NCI-H2081 (cell line): ENCODE measurements at regions not wholly inside any gene's neighbourhood (a gene's known extent, or its start where the extent isn't known, plus 50 kb on each side); places are given as distances from the start of the nearest gene placed in this dataset.
A peak's percentile ranks its signal among the peaks of the same experiment; 100 is the strongest.
"Not testable (repeated sequence)": the region's sequence is repeated elsewhere in the genome, so short reads cannot be mapped to it uniquely, and the experiment has no call there.

ENCODE experiments used
- DNase-seq, 2 experiments: peaks; one replicate each; lab custom pipeline; 2025; lab: John Stamatoyannopoulos, UW

DNA sequence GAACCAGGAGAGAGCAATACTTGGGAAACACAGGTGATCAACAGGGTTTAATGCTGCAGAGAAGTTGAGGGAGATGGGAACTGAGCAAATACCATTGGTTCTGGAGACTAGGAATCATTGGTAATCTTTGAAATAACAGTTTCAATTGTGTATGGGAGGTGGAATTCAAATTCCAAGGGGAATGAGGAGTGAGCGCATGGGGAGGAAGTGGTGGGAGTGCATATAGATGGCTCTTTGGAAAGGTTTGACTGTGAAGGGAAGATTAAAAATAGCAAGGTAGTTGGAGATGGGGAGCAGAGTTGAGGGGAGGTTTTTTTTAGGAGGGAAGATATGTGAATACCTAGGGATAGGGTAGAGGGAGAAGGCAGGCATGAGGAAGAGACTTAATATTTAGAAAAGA, 51.1 kb upstream of the ROPN1 start:
- DNase-seq, result no peak

DNA sequence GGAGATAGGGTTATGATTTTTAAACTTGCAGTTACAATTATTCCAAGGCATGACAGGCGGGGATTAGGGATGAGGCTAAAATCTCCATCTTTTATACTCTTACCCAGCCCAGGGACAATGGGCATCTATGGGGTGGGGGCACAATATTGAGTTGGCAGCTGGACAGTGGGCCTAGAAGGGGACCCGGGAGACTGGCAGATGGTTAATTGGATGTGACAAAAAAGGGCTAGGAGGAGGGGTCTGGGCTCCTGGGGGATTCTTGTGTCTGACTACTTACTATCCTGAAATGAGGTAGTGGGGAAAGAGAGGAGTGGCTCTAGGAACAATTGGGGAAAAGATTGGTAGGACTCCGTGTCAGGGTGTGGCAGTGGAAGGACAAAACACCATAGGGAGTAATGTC, 53.0 kb upstream of the ROPN1 start:
- no peak for DNase-seq

DNA sequence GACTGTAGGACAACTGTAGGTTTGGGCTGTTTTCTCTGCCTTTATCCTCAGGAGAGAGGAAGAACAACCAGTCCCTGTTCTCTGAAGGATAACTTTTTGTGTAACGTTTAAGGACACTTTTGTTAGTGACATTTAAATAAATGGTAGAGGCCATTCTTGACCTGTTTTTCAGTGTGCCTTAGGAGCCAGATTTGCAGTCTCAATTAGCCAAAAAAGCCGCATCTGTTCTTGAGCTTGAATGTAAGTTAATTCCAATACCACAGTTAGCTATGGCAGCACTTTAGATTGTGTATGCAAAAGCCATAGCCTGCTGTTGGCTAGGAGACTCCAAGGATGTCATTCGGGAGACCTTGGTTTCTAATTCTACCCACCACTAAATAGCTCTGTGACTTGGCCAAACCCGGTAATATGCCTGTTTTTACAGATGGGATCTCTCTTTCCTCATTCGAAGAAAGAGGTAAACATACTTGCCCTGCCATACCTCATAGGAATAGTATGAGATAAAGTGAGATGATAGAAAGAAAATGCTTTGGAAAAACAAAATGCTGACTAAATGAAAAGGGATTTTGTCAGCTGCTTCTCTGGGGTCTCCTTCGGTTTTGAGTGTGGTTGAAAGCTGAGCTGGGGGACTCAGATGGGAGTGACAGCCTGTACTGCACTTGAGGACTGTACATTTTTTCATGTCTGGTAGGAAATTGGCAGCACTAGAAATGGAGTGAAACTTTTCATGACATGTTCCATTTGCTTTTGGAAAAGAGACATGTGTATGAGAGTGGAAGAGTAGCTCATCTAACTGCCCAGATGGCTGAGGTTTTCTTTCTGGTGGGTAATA, 57.3 kb upstream of the ROPN1 start:
- DNase-seq, result no peak

DNA sequence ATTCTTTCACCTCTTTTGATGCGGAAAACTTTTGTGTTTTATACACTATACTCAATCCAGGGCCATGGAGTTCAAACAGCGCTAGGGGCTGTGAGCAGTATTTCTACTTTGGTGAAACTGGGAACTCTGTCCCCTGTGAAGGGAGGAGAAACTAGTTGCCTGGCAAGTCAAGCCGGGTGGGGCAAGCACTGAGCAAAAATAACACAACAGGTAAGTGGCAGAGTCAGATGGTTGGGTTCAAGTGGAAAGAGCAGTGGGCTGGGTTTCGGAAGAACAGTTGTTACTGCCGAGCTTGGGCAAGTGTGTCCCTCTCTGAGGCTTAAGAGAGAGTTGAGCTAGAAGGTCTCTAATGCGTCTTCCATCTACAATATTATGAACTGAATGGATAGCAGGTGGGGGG, 59.7 kb upstream of the ROPN1 start:
- no peak for DNase-seq

DNA sequence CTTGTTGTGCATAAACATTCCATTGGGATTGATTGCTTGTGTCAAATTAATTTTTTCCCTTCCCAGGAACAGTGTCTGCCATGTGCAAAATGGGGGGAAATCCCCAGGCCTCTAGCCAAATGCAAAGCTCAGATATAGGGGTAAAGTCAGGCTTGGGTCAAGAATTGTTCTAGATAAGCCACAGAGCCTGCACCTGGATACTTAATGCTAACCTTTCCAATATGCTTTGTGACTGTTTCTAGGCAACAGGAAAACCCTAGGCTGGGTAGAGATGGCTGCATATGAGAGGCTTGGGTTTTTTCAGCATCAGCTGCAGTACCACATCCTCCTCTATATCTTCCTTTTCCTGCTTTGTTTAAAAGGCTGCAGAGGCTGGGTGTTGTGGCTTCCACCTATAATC, 61.9 kb upstream of the ROPN1 start:
- DNase-seq, result no peak

DNA sequence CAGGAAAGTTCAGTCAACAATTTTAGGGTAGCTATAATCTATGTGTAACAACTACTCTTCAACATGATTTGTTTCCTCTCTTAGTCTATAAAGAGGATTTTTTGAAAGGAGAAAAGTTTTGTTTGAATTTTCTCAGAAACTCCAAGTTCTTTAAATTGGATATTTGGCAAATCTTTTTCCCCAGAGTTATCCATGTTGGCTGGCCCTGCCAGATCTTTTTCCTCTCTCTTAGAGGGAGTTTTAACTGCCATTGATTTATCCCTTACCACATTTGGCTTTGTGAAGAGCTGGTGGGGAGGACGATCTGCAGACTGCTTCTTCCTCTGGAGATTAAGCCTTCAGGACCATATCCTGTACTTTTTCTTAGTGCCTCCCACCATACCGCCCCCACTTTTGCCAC, 64.9 kb upstream of the ROPN1 start:
- DNase-seq, result no peak

DNA sequence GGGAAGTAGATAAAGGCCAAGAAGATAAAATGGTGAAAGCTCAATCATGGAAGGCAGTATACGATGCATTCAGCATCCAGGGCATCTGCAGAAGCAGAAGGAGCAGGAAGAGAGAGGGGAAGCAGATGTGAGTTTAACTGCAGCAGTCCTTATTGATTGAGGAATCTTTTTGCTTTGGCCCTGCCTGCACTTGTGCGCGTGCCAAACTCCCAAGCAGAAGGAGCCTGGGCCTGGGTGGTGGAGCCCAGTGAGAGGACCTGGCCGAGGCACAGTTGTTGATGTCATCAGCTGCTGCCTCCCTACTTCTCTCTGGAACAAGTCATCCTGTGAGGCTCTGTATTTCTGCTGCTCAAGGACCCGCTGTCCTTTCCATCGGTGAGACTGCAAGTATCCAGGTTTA, 65.5 kb upstream of the ROPN1 start:
- no peak for DNase-seq

DNA sequence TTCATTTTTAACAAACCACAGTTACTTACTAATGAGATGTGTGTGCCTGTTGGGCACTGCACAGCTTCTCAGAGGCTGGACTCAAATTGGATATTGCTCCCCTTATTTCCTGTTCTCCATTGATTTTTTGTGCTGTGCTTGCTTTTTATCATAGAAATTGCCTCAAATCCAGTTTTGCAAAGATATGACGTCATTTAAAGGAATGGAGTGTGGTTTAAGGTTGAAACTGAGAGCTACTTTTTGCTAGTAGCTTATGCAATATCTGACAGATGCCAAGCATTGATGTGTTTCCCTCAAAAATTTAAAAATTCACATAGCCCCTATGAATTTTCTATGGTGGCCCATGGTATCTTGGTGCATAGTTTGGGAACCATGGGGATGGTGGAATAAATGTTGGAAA, 67.7 kb upstream of the ROPN1 start:
- no peak for DNase-seq

DNA sequence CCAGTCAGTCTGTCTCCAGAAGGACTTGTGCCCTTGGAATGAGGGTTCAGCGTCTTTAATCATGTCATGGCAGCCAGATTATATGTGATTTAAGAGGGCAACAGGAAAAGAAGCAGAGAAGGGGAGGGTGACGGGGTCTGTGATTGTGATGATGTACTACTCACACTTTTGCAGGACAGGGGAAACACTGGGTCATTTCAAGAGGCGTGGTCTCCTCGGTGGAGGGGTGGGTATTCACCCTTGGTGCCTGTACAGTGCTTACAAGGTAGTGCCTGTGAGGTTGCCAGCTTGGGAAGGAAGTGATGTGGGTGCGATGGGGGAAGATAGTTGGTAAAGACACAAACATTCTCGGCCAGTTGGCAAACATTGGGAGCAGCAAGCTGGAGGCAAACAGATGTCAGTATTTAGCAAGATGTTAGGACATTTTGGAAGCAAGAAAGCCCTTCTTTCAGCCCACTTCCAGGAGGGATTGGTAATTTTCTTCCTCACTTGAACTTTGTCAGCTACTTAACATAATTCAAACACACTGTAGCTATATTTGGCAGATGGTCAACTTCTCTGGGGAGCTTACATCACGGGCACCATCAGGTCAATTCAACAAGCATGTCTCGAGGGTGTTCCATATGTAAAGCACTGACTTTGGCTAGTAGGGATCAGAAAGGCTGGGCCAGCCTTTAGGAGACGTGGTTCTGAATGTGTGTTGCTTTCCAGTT, 71.4 kb upstream of the ROPN1 start:
- no peak for DNase-seq

DNA sequence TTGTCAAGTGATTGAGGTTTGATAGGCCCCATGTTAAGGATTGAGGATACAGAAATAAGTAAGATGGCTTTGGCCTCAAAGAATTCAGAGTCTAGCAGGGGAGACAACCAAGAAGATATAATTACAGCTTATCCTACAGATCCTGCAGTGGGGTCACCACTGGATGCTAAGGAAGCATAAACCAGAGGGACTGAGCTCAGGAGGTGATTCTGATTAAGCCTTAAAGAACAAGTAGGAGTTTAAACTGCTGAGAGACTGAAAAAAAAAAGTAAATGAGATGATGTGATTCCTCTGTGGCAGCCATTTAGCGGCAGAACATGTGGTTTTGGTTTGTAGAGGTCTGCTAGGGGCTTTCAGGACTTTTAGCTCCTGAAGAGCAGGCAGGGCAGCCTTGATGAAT, 72.1 kb upstream of the ROPN1 start:
- no peak for DNase-seq

DNA sequence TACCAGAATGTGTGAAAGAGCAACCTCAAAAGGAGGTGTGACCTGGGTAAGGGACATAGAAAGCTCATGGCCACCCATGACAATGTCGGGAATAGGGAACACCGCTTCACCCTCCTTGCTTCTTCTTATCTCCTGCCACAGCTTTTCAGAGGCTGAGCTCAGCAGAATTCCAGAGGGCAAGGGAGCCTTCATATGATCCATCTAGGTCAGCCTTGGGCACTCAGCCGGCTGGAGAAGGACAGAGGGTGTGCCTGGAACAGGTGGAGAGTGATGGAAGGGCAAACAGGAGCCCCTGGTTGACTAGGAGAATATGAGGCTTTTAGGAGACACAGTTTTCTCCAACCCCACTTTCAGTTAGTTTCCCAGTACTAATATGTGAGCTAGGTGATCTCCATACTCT, 74.6 kb upstream of the ROPN1 start:
- not testable (repeated sequence) for DNase-seq

DNA sequence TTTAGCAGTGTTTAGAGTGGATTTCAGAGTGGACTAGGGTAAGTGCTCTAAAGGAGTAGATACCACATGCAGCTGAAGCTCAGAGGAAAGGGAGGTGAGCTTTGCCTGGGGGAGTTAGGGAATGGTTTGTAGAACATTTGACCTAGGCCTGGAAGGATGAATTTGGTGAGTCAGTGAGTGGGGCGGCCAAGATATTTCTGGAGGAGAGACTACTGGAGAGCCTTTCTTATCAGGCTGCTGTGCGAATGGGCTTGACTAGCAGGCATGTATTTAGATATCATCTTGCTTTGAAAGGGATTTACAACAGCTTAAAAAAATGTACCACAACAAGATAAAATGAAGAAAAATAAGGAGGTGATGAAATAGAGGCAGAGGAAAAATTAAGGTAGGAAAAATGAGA, 77.8 kb upstream of the ROPN1 start:
- not testable (repeated sequence) for DNase-seq

DNA sequence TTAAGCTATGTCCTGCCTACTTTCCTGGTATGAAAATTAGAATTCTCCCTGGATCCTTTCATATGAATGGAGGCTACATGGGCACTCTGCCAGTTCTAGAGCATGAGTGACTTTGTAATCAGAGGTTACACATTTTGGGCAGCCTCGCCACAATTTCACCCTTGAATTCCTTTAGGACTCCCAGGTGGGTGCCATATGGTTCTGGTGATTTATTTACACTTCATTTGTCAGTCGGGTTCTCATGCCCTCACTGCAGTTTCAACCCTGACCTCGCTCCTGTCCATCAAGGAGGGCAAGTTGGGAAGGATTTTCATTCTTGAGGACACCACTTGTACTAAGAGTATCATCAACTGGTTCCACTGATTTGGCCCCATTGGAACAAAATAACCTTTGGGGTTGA, 83.2 kb upstream of the ROPN1 start:
- DNase-seq, result not testable (repeated sequence)

DNA sequence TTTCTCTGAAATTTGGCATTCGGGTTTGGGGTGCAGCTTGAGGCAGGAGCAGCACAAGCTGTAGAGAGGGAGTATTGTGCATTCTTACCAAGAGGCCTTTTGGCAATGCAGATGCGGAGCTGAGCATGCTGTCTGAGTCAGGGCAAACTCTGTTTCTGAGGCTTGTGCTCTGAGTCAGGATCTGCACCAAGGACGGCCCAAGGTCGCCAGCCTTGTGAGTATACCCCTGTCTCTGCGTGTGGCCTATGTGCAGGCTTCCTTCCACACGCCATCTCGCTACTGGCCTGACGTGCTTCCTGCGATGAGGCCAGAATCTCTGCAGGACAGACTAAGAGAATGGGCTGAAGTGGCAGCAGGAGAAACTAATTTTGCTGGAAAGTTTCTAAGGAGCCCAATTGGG, 83.8 kb upstream of the ROPN1 start:
- no peak for DNase-seq

DNA sequence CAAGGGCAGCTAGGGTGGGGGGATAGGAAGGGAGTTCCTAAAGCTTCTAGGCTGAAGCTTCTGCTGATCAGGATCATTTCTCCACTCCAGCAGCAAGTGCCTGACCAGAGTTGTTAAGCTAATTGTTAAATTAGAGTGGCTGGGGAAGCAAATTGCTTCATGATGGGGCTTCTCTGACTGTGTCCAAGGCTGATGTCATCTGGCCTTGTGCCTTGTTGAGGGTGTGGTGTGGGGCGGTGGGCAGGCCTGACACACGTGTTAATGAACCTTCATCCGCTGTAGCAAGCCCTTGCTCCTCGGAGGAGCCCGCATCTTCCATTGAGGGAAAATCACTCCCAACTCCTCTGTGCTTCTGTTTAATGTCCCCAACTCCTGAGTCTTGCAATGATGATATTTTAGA, 84.3 kb upstream of the ROPN1 start:
- no peak for DNase-seq

DNA sequence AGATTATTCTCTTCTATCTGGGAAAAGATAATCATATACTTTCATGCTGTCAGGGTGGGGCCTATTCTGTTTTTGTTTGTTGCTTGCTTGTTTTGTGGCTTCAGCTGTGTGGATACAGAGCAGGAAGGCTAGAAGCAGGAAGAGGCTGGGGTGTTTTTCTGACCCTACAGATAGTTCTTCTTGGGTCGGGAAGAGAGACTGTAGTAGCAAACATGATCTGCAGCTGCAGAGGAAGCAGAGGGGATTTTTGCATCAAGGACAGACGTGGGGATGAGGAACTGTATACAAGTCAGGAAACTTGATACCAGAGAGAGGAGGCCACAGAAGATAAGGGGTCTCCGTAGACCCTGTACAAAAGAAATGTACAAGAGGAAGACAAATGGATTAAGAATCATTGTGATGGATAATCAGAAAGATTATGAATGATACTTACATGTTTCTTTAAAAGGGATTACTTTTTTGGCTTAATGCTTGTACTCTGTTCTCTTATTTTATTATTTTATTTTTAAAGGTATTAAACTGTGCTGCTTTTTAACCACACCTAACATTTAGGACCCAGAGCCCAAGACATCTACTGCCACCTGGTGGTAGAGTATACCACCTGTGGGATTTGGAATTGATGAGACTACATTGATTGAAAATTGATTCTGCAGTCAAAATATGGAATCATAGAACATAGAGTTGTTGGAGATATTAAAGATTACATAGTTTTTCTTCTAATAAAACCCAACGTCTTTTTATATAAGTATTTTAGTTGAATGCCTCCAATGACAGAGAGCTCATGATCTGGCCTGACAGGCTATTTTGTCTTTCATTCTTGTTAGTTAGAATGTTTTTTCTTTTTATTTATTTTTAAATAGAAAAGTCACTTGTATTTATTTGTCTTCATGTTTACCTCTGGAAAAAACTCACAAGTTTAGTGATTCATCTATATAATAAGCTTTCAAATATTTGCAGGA, 87.3 kb upstream of the ROPN1 start:
- peak; percentile 45 to 66 for DNase-seq

DNA sequence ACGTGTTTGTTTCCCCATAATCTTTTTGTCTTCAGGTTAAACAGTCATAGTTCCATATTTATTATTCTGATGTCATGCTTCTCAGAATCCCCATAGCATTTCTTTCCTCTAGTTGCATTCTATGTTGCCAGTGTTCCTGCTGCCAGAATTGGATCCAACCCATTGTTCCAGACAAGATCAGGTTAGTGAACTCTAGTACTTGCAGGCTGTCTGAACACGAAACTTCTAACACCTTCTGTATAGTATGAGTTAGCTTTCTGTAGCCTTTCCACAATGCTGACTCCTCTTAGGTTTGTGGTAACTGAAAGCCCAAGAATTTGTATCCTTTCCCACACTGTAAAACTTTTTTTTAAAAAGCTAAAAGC, 88.0 kb upstream of the ROPN1 start:
- no peak for DNase-seq

DNA sequence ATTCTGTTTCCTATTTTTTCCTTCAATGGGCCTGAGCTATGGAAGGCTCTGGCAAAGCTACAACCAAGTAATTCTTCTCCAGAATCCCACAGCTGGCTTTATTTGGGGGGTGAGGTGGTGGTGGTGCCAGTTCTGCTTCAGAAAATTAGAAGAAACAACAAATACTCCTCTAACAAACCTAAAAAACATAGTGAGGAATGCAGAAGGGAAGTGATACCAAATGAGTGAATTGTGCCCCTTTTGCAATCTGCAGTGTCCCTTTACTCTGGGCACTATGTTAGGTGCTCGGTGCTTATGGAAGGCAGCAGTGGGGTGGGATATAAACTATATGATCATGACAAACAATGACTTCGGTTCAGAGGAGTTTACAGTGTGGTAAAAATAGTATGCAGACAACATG, 90.4 kb upstream of the ROPN1 start:
- DNase-seq, result no peak

DNA sequence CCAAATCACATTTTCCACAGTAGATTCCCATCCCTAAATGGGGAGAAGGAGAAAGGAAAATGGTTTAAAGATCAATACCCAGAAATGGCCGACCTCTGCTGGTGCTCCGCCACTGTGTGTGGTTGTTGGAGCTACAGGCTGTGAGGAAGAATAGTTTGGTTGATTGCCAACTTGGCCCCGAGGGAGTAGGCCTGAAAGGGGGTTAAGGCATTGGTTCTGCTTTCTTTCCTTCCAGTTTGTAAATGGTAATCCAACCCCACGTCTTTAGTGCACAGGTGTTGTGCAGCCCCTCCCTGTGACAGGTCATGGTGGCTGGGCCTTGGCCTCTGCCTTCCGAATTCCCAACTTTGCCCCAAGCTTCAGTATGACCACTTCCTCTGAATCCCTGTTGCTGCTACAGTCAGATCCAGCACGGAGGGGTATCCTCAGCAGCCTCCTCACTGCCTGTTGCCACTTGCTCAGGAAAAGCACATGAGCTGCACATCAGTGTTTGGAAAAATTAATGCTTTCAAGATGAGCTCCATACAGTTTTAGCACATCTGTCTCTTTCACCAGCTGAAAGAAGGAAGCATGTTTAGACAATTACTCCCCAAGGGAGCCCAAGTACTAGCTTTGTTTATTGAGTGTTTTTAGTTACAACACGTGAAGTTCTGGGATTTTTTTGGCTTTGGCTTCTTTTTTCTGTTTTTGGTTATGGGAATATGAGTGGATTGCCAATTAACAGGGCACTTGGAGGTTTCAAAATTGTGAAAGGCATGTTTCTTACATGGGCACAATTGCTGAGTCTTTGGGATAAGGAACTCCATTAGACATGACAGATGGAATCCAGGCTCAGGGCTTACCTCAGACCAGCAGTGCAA, 92.3 kb upstream of the ROPN1 start:
- no peak for DNase-seq

DNA sequence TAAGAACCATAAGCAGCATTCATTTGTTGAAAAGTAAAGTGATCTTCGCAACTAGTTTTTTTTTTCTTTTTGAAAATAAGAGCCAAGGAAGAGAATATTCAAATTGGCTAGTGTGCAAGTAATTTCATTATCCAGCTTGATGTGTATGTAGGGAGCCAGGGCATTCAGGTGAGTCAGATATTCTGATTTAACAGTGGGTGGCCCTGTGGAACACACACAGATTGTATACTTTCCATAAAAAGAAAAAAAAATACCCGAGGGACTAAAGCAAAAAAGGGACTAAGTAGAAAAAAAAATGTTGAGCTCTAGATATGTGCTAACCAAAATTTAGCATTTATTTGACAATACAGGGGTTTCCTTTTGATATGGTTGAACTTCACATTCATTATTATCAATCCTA, 96.9 kb upstream of the ROPN1 start:
- DNase-seq, result no peak

DNA sequence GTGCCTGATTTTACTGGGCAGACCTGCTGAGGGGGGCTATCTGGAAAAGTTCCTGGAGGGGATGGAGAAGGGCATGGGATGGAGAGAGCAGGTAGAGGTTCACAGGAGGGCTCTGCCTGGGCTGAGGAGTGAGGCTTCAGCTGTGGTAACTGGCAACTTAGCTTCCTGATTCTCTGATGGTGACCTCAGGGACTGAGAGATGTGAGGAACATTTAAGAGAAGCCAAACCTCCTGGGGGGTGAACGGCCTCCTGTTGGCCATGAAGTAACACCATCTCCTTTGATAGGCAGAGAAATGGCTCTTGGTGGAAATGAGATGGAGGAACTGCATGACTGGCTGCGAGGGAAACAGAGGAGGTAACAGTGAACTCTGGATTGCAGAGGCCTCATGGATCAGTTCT, 97.3 kb upstream of the ROPN1 start:
- no peak for DNase-seq

DNA sequence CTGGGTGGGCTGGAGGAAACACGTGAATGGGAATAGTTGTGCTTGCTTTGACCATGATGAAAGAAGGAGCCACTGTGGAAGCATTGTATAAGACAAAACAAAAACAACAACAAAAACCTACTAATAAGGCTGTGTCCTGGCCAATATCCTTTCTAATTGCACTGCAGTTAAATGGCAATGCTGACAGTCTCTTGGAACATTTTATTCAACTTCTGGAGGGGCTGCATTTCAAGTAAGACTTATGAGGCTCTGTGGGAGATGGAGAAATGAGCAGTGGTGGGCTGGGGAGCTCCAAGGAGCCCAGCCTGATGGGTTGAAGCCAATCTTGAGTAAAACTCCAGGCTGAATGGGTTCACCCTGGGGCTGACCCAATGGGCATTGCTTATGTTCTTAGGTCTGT, 99.8 kb upstream of the ROPN1 start:
- no peak for DNase-seq
